ENCODE measurements at regions not wholly inside any gene's neighbourhood (a gene's known extent, or its start where the extent isn't known, plus 50 kb on each side); places are given as distances from the start of the nearest gene placed in this dataset.

- Histone ChIP-seq H3K36me3 (ENCODE audit: insufficient read depth in 1 of 2, low read depth in 1 of 2) (no peaks in the 10 kb centered on the region), H3K4me1 (no peaks in the 10 kb centered on the region), H3K4me3 (no peak overlapping the region), H3K27ac (no peak overlapping the region), H3K9me3 (no peaks in the 10 kb centered on the region), H3K27me3 (ENCODE audit: insufficient read depth in 3 of 3, low read length in 2 of 3) (no peaks in the 10 kb centered on the region)
- intact Hi-C loops (cut with DNase I) = no loop called here
- no peak for TF ChIP-seq CTCF (IDR thresholded peaks at IDR 0.05)
- ATAC-seq (no peak), DNase-seq (no peak)
- 79 to 86% (median 82%) methylated on average over 3 of the region's 3 CpGs for WGBS, 3 donors
Observed at GRCh38 chr16:72291121-72291520, 119.2 kb upstream of the PMFBP1 start.

DNA sequence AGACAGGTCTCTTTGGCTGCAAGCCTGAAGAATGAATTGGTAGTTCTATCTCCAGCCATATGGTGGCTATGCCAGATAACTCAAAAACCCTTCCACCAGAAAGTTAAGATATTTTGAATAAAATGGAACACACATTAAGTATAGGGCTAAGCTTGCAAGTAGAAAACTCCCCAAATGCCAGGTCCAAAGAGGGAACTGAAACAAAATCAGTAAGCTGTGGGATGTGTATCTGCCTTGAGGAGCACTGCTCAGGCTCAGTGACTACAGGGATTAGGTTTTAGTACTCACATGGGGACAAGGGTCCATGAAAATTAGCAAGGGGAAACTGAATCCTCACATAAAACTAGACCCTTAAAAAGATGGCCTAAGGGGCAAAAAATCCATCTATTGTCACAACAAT lies 115.7 kb upstream of the PMFBP1 start:
- DNase-seq = no peak
- ATAC-seq = no peak
- TF ChIP-seq CTCF (IDR thresholded peaks at IDR 0.05) = no peak
- Histone ChIP-seq H3K27me3 (ENCODE audit: insufficient read depth in 3 of 3, low read length in 2 of 3) (no peaks in the 10 kb centered on the region), H3K9me3 (no peaks in the 10 kb centered on the region), H3K4me3 (no peak overlapping the region), H3K36me3 (ENCODE audit: insufficient read depth in 1 of 2, low read depth in 1 of 2) (no peaks in the 10 kb centered on the region), H3K27ac (no peak overlapping the region), H3K4me1 (no peaks in the 10 kb centered on the region)
- intact Hi-C loops (cut with DNase I) = no loop called here

- no peak for TF ChIP-seq CTCF (IDR thresholded peaks at IDR 0.05)
- 93 to 97% (median 97%) methylated on average over 3 of the region's 3 CpGs for WGBS, 3 donors
- ATAC-seq (no peak), DNase-seq (no peak)
- Histone ChIP-seq H3K27me3 (ENCODE audit: insufficient read depth in 3 of 3, low read length in 2 of 3) (no peaks in the 10 kb centered on the region), H3K27ac (no peak overlapping the region), H3K4me3 (no peak overlapping the region), H3K4me1 (no peaks in the 10 kb centered on the region), H3K36me3 (ENCODE audit: insufficient read depth in 1 of 2, low read depth in 1 of 2) (no peaks in the 10 kb centered on the region), H3K9me3 (no peaks in the 10 kb centered on the region)
- intact Hi-C loops (cut with DNase I) = no loop called here
Observed at GRCh38 chr16:72286936-72287620, 115.1 kb upstream of the PMFBP1 start.

GRCh38 chr16:72285728-72286127 lies 113.8 kb upstream of the PMFBP1 start:
- intact Hi-C loops (cut with DNase I) = no loop called here
- H3K27me3 ChIP-seq (ENCODE audit: insufficient read depth in 3 of 3, low read length in 2 of 3) = no peaks in the 10 kb centered on the region
- no peak for ATAC-seq
- no peak for DNase-seq
- no peaks in the 10 kb centered on the region for H3K9me3 ChIP-seq
- no peak overlapping the region for H3K27ac ChIP-seq
- H3K36me3 ChIP-seq (ENCODE audit: insufficient read depth in 1 of 2, low read depth in 1 of 2) = no peaks in the 10 kb centered on the region
- H3K4me3 ChIP-seq = no peak overlapping the region
- no peak for TF ChIP-seq CTCF (IDR thresholded peaks at IDR 0.05)
- H3K4me1 ChIP-seq = no peaks in the 10 kb centered on the region
- 86 to 92% (median 91%) methylated on average over 6 of the region's 6 CpGs for WGBS, 3 donors

DNA sequence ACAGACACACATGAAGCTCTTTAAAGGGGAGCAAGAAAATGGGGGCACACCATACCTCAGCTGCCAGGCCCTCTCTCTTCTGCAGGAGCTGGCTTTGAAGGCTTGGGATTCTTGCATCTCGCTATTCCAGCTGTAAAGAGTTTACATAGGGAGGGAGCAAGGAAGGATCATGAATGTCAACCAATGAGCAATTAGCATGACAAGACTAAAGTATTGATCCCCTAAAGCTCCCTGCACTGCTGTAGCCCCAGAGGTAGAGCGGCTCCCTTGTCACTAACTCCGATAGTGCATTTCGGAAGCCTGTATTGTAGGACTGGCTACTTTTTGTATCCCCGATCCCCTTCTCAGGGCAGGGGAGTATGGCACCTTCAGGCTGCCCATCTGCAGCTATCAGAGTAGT lies 113.4 kb upstream of the PMFBP1 start:
- TF ChIP-seq CTCF (IDR thresholded peaks at IDR 0.05) = no peak
- Histone ChIP-seq H3K36me3 (ENCODE audit: insufficient read depth in 1 of 2, low read depth in 1 of 2) (no peaks in the 10 kb centered on the region), H3K9me3 (no peaks in the 10 kb centered on the region), H3K27ac (no peak overlapping the region), H3K4me1 (no peaks in the 10 kb centered on the region), H3K27me3 (ENCODE audit: insufficient read depth in 3 of 3, low read length in 2 of 3) (no peaks in the 10 kb centered on the region), H3K4me3 (no peak overlapping the region)
- WGBS, 3 donors = 81 to 87% (median 86%) methylated on average over 5 of the region's 5 CpGs
- no peak for ATAC-seq
- intact Hi-C loops (cut with DNase I) = no loop called here
- DNase-seq = no peak
